ENCODE measurements at regions not wholly inside any gene's neighbourhood (a gene's known extent, or its start where the extent isn't known, plus 50 kb on each side); places are given as distances from the start of the nearest gene placed in this dataset.
A peak's percentile ranks its signal among the peaks of the same experiment; 100 is the strongest.

- H3K9me3 ChIP-seq (ENCODE audit: control insufficient read depth, low read depth, low read length): peaks cover 2% of the 10 kb centered on the region
- no peaks in the 10 kb centered on the region for H4K20me1 ChIP-seq (ENCODE audit: control insufficient read depth, extremely low read depth, insufficient read depth, low read length)
- DNase-seq (ENCODE audit: low read depth, low spot score): peak; percentile 11
- no peak for FAIRE-seq
- peak overlapping the region; percentile 43 for H3K4me2 ChIP-seq (ENCODE audit: control insufficient read depth, extremely low read depth, insufficient read depth, low read depth, low read length)
- no peaks in the 10 kb centered on the region for H3K27me3 ChIP-seq (ENCODE audit: control insufficient read depth, extremely low read depth, insufficient read depth, low read length)
- no peak overlapping the region for H3K27ac ChIP-seq (ENCODE audit: control insufficient read depth, insufficient read depth, low read length)
- peak overlapping the region; percentile 80 for H2AFZ ChIP-seq (ENCODE audit: control insufficient read depth, low read length)
- H3K79me2 ChIP-seq (ENCODE audit: control insufficient read depth, insufficient read depth, low read length): no peaks in the 10 kb centered on the region
- no peak for TF ChIP-seq EZH2 (IDR thresholded peaks at IDR 0.05; ENCODE audit: low read length)
- no peak for TF ChIP-seq CTCF (optimal IDR thresholded peaks at IDR 0.05 in 1 of 3, IDR thresholded peaks at IDR 0.05 in 1 of 3, conservative IDR thresholded peaks at IDR 0.05 in 1 of 3; ENCODE audit: extremely low read depth in 1 of 3, insufficient read depth in 2 of 3, low read length in 3 of 3)
- H3K4me3 ChIP-seq (ENCODE audit: control insufficient read depth in 2 of 3, extremely low read depth in 1 of 3, insufficient read depth in 2 of 3, low read depth in 1 of 3, low read length in 3 of 3): peak overlapping the region; percentile 35 to 60 (median 36)
- H3K36me3 ChIP-seq (ENCODE audit: control insufficient read depth in 2 of 2, extremely low read depth in 1 of 2, insufficient read depth in 2 of 2, low read length in 2 of 2): no peaks in the 10 kb centered on the region
- H3K9ac ChIP-seq (ENCODE audit: control insufficient read depth, extremely low read depth, insufficient read depth, low read length): no peak overlapping the region
- H3K9me1 ChIP-seq (ENCODE audit: control insufficient read depth, extremely low read depth, insufficient read depth, low read length): no peaks in the 10 kb centered on the region
- dilution Hi-C loops (cut with MboI; ENCODE audit: extremely low pct_ligation_motif_present, low sequenced_read_pairs): no loop called here
- H3K4me1 ChIP-seq (ENCODE audit: control insufficient read depth, extremely low read depth, insufficient read depth, low read length): no peaks in the 10 kb centered on the region
Observed at GRCh38 chr7:63925626-63926460, 72.8 kb upstream of the ZNF722 start.

DNA sequence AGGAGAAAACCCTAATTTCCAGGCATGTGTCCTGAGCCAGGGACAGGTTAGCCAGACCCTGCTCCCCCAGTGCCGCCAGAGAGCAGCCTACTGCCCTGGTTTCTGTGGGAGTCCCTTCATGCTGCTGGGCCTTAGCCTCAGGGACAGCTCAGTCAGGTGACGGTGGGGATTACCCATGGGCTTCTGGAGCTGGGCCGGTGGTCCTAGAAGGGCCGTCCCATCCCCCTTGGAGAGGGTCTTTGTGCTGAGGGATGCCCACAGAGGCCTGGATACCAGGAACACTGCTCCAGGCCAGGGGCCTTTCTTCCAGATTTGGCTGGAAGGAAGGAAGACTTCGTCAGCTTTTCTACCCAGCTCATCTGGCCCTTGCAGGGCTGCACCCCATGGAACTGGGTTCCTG is 71.4 kb upstream of the ZNF722 start:
- TF ChIP-seq CTCF (optimal IDR thresholded peaks at IDR 0.05 in 1 of 3, IDR thresholded peaks at IDR 0.05 in 1 of 3, conservative IDR thresholded peaks at IDR 0.05 in 1 of 3; ENCODE audit: extremely low read depth in 1 of 3, insufficient read depth in 2 of 3, low read length in 3 of 3) (no peak), EZH2 (IDR thresholded peaks at IDR 0.05; ENCODE audit: low read length) (no peak)
- Histone ChIP-seq H3K9me1 (ENCODE audit: control insufficient read depth, extremely low read depth, insufficient read depth, low read length) (no peaks in the 10 kb centered on the region), H3K9ac (ENCODE audit: control insufficient read depth, extremely low read depth, insufficient read depth, low read length) (no peak overlapping the region), H3K4me3 (ENCODE audit: control insufficient read depth in 2 of 3, extremely low read depth in 1 of 3, insufficient read depth in 2 of 3, low read depth in 1 of 3, low read length in 3 of 3) (no peak overlapping the region), H3K4me2 (ENCODE audit: control insufficient read depth, extremely low read depth, insufficient read depth, low read depth, low read length) (no peak overlapping the region), H3K9me3 (ENCODE audit: control insufficient read depth, low read depth, low read length) (peaks cover 5% of the 10 kb centered on the region), H3K27ac (ENCODE audit: control insufficient read depth, insufficient read depth, low read length) (no peak overlapping the region), H4K20me1 (ENCODE audit: control insufficient read depth, extremely low read depth, insufficient read depth, low read length) (no peaks in the 10 kb centered on the region), H3K27me3 (ENCODE audit: control insufficient read depth, extremely low read depth, insufficient read depth, low read length) (no peaks in the 10 kb centered on the region), H3K36me3 (ENCODE audit: control insufficient read depth in 2 of 2, extremely low read depth in 1 of 2, insufficient read depth in 2 of 2, low read length in 2 of 2) (no peaks in the 10 kb centered on the region), H2AFZ (ENCODE audit: control insufficient read depth, low read length) (no peak overlapping the region), H3K4me1 (ENCODE audit: control insufficient read depth, extremely low read depth, insufficient read depth, low read length) (no peaks in the 10 kb centered on the region), H3K79me2 (ENCODE audit: control insufficient read depth, insufficient read depth, low read length) (no peaks in the 10 kb centered on the region)
- FAIRE-seq: no peak
- dilution Hi-C loops (cut with MboI; ENCODE audit: extremely low pct_ligation_motif_present, low sequenced_read_pairs): no loop called here
- DNase-seq (ENCODE audit: low read depth, low spot score): no peak

Data from keratinocyte (primary cell).